Cardiac fibroblast (primary cell): ENCODE measurements at regions not wholly inside any gene's neighbourhood (a gene's known extent, or its start where the extent isn't known, plus 50 kb on each side); places are given as distances from the start of the nearest gene placed in this dataset.

ENCODE experiments used
- DNase-seq, 2 donors: peaks; one replicate each; pipeline versions ENCODE4 v3.0.0 to v3.0.0-alpha.2; 2010; ENCODE audit warnings: low read depth in 2 of 2
- H3K4me3 ChIP-seq, 2 donors: replicated peaks in 1 of 2; 1 replicate in 1 of 2; 2 replicates in 1 of 2; pipeline ENCODE4 v1.5.1; 2011; ENCODE audit warnings: low read depth in 2 of 2, low read length in 2 of 2, mild to moderate bottlenecking in 2 of 2, moderate library complexity in 1 of 2
- TF ChIP-seq, protein P1 (sequence below): IDR thresholded peaks from one replicate; pipeline ENCODE4 v1.5.1; 2011; ENCODE audit warnings: low read depth, mild to moderate bottlenecking, low read length, inconsistent platforms

DNA sequence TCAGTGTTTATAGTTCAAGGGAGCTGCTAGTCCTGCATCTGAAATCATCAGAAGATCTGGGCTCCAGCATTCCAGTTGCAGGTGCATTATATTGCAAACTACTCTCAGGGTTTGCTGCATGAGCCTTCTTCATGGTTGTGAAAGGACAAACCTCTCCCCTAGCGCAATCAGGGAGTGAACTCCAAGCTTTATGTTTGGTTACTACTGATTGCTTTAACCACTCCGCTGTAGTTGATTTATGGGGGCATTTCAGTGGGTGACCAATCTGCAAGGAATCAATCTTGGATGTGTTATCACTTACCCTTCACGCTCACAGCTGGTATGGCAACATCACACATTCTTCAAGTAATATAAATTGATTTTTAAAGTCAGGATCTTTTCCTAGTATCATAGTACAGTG, 552.1 kb downstream of the SPOCK3 start:
- no peak for DNase-seq
- TF ChIP-seq, protein P1, sequence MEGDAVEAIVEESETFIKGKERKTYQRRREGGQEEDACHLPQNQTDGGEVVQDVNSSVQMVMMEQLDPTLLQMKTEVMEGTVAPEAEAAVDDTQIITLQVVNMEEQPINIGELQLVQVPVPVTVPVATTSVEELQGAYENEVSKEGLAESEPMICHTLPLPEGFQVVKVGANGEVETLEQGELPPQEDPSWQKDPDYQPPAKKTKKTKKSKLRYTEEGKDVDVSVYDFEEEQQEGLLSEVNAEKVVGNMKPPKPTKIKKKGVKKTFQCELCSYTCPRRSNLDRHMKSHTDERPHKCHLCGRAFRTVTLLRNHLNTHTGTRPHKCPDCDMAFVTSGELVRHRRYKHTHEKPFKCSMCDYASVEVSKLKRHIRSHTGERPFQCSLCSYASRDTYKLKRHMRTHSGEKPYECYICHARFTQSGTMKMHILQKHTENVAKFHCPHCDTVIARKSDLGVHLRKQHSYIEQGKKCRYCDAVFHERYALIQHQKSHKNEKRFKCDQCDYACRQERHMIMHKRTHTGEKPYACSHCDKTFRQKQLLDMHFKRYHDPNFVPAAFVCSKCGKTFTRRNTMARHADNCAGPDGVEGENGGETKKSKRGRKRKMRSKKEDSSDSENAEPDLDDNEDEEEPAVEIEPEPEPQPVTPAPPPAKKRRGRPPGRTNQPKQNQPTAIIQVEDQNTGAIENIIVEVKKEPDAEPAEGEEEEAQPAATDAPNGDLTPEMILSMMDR: no peak

More for the DNA sequence above, 552.1 kb downstream of the SPOCK3 start:
- no peak overlapping the region for H3K4me3 ChIP-seq
